Activated T-cell treated with anti-CD3 and anti-CD28 coated beads, Interleukin-2, amount 50 U/mL, for 1 hour (primary cell): ENCODE measurements at regions not wholly inside any gene's neighbourhood (a gene's known extent, or its start where the extent isn't known, plus 50 kb on each side); places are given as distances from the start of the nearest gene placed in this dataset.

Experiments used
- DNase-seq: peaks from one replicate; pipeline ENCODE4 v3.0.0-alpha.2; 2020

DNA sequence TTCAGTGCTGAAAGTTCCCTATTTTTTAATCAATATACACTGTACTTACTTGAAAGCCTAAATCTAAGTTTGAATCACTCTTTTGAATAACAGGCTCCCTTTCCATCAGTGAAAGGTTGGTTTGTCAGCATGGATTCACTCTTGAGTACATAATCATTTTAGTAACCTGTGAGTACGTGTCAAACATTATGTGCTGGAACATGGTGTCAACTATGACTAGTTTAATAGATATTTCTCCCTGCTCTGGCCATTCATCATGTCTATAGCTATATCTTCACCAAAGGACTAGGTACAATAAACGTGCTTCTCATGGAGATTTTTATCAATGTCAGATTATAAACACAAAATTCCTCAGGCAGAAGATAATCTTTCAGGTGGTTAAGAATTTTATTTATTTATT lies 61.7 kb upstream of the MDFIC start:
- no peak for DNase-seq

DNA sequence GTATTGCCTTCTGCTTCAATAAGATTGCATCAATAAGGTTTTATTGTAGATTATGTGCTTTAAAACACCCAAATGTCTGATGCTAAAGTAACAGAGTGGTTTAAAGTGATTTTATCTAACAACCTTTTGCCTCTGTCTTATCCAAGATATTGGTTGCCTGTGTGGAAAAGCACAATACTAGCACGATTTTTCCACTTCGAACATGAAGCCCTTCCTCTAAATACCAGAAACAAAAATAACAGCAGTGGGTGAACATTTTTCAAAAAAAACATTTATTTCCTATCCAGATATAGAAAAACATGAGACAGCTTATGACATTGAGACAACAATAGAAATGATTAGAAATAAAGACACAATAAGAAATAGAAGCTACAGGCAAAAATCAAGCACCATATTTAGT lies 59.5 kb upstream of the MDFIC start:
- DNase-seq, result no peak

DNA sequence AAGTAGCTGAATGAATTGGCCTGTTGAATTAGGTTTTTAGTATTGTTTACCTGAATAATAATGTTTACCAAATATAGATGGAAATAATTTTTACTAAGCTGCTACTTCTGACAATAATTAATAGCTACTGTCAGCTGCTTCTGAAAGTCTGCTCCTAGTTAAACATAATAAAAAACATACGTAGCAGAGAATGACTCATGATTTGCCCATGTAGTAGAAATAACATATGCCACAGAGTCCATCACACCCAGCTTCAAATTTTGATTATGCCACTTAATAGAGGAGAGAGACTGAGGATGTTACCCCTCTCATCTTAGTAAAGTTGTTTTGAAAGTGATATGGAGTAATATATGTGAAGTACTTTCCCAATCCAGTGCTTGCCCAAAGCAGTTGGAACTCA lies 57.6 kb upstream of the MDFIC start:
- DNase-seq, result no peak

DNA sequence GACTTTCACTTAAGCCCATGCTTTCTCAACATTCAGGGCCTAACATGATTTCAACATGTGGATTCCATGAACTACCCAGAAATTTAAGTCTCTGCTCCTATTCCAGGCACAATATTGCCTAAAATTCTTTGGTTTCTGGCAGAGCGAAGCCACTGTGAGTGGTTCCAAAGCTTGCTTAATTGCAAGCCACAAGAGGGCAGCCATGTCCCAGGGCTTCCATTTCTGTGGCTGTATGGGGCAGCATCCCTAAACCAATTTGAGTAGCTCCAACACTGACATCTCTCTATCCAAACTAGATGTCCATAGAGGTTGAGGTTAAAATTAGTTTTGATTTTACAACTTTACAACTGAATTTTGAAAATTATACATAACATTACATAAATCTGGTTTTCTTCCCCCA lies 56.3 kb upstream of the MDFIC start:
- peak; percentile 55 for DNase-seq
